Activated naive CD4-positive, alpha-beta T cell (primary cell): ENCODE measurements at regions not wholly inside any gene's neighbourhood (a gene's known extent, or its start where the extent isn't known, plus 50 kb on each side); places are given as distances from the start of the nearest gene placed in this dataset.

Experiments used
- DNase-seq, 4 experiments: peaks; one replicate each; lab custom pipeline; 2025; lab: John Stamatoyannopoulos, UW

- DNase-seq, result no peak
Measured at GRCh38 chr4:67234296-67234695, 311.0 kb downstream of the CENPC start.

GRCh38 chr4:67229148-67229547 lies 316.2 kb downstream of the CENPC start:
- no peak for DNase-seq

GRCh38 chr4:67220861-67221260 lies 324.4 kb downstream of the CENPC start:
- no peak for DNase-seq

- no peak for DNase-seq
Measured at GRCh38 chr4:67218883-67219282, 326.4 kb downstream of the CENPC start.

- no peak for DNase-seq
Measured at GRCh38 chr4:67207941-67208441, 337.3 kb downstream of the CENPC start.

GRCh38 chr4:67204441-67204840 lies 340.9 kb downstream of the CENPC start:
- no peak for DNase-seq

GRCh38 chr4:67201334-67201733 lies 344.0 kb downstream of the CENPC start:
- no peak for DNase-seq

- DNase-seq, result no peak
Measured at GRCh38 chr4:67198727-67199126, 346.6 kb downstream of the CENPC start.

- no peak for DNase-seq
Measured at GRCh38 chr4:67167849-67168248, 377.5 kb downstream of the CENPC start.

- DNase-seq, result no peak
Measured at GRCh38 chr4:67162690-67163089, 382.6 kb downstream of the CENPC start.

GRCh38 chr4:67161311-67161710 lies 384.0 kb downstream of the CENPC start:
- DNase-seq, result no peak

- DNase-seq, result no peak
Measured at GRCh38 chr4:67160394-67160793, 384.9 kb downstream of the CENPC start.

GRCh38 chr4:67158666-67159065 lies 386.6 kb downstream of the CENPC start:
- DNase-seq, result no peak

GRCh38 chr4:67152976-67153375 lies 392.3 kb downstream of the CENPC start:
- DNase-seq, result no peak

- no peak for DNase-seq
Measured at GRCh38 chr4:67151376-67152343, 393.6 kb downstream of the CENPC start.

- DNase-seq, result no peak
Measured at GRCh38 chr4:67141586-67141985, 403.7 kb downstream of the CENPC start.

GRCh38 chr4:67134616-67135015 lies 410.7 kb downstream of the CENPC start:
- no peak for DNase-seq

GRCh38 chr4:67133162-67133561 lies 412.1 kb downstream of the CENPC start:
- DNase-seq, result no peak

- DNase-seq, result no peak
Measured at GRCh38 chr4:67131224-67131623, 414.1 kb downstream of the CENPC start.

- DNase-seq, result no peak
Measured at GRCh38 chr4:67130411-67130810, 414.9 kb downstream of the CENPC start.

GRCh38 chr4:67126570-67126969 lies 418.7 kb downstream of the CENPC start:
- DNase-seq, result no peak

- no peak for DNase-seq
Measured at GRCh38 chr4:67125636-67126514, 419.4 kb downstream of the CENPC start.

- DNase-seq, result no peak
Measured at GRCh38 chr4:67124716-67125115, 420.6 kb downstream of the CENPC start.
